ENCODE measurements at regions not wholly inside any gene's neighbourhood (a gene's known extent, or its start where the extent isn't known, plus 50 kb on each side); places are given as distances from the start of the nearest gene placed in this dataset.
"Not testable (repeated sequence)": the region's sequence is repeated elsewhere in the genome, so short reads cannot be mapped to it uniquely, and the experiment has no call there.

- DNase-seq: no peak
- H3K9me3 ChIP-seq (ENCODE audit: control insufficient read depth, low read length): no peaks in the 10 kb centered on the region
- H3K4me1 ChIP-seq (ENCODE audit: control insufficient read depth, insufficient read depth, low read length, poor library complexity, severe bottlenecking): no peaks in the 10 kb centered on the region
- H3K36me3 ChIP-seq (ENCODE audit: control insufficient read depth, insufficient read depth, low read length): no peaks in the 10 kb centered on the region
- no peak overlapping the region for H3K27ac ChIP-seq (ENCODE audit: insufficient read depth, low read length, poor library complexity, severe bottlenecking)
- H3K27me3 ChIP-seq (replicated peaks; ENCODE audit: control insufficient read depth, insufficient read depth, low read length, poor library complexity, severe bottlenecking): no peaks in the 10 kb centered on the region
- no peak overlapping the region for H3K4me3 ChIP-seq (ENCODE audit: insufficient read depth, low read depth, low read length, poor library complexity, severe bottlenecking)
Measured at GRCh38 chr4:14419516-14419915, 582.8 kb upstream of the CPEB2 start.

- not testable (repeated sequence) for H3K27ac ChIP-seq (ENCODE audit: insufficient read depth, low read length, poor library complexity, severe bottlenecking); H3K27me3 ChIP-seq (replicated peaks; ENCODE audit: control insufficient read depth, insufficient read depth, low read length, poor library complexity, severe bottlenecking); H3K36me3 ChIP-seq (ENCODE audit: control insufficient read depth, insufficient read depth, low read length); DNase-seq; H3K4me1 ChIP-seq (ENCODE audit: control insufficient read depth, insufficient read depth, low read length, poor library complexity, severe bottlenecking); H3K4me3 ChIP-seq (ENCODE audit: insufficient read depth, low read depth, low read length, poor library complexity, severe bottlenecking); H3K9me3 ChIP-seq (ENCODE audit: control insufficient read depth, low read length)
Measured at GRCh38 chr4:14426297-14426696, 576.0 kb upstream of the CPEB2 start.

GRCh38 chr4:14428125-14428524 is 574.2 kb upstream of the CPEB2 start:
- Histone ChIP-seq H3K9me3 (ENCODE audit: control insufficient read depth, low read length) (no peaks in the 10 kb centered on the region), H3K27ac (ENCODE audit: insufficient read depth, low read length, poor library complexity, severe bottlenecking) (no peak overlapping the region), H3K27me3 (replicated peaks; ENCODE audit: control insufficient read depth, insufficient read depth, low read length, poor library complexity, severe bottlenecking) (no peaks in the 10 kb centered on the region), H3K36me3 (ENCODE audit: control insufficient read depth, insufficient read depth, low read length) (no peaks in the 10 kb centered on the region), H3K4me1 (ENCODE audit: control insufficient read depth, insufficient read depth, low read length, poor library complexity, severe bottlenecking) (no peaks in the 10 kb centered on the region), H3K4me3 (ENCODE audit: insufficient read depth, low read depth, low read length, poor library complexity, severe bottlenecking) (no peak overlapping the region)
- DNase-seq: no peak

GRCh38 chr4:14431155-14432134 is 570.8 kb upstream of the CPEB2 start:
- no peak overlapping the region for H3K27ac ChIP-seq (ENCODE audit: insufficient read depth, low read length, poor library complexity, severe bottlenecking)
- H3K9me3 ChIP-seq (ENCODE audit: control insufficient read depth, low read length): no peaks in the 10 kb centered on the region
- H3K36me3 ChIP-seq (ENCODE audit: control insufficient read depth, insufficient read depth, low read length): no peaks in the 10 kb centered on the region
- no peaks in the 10 kb centered on the region for H3K4me1 ChIP-seq (ENCODE audit: control insufficient read depth, insufficient read depth, low read length, poor library complexity, severe bottlenecking)
- no peak overlapping the region for H3K4me3 ChIP-seq (ENCODE audit: insufficient read depth, low read depth, low read length, poor library complexity, severe bottlenecking)
- no peaks in the 10 kb centered on the region for H3K27me3 ChIP-seq (replicated peaks; ENCODE audit: control insufficient read depth, insufficient read depth, low read length, poor library complexity, severe bottlenecking)
- DNase-seq: no peak

GRCh38 chr4:14434483-14434882 is 567.8 kb upstream of the CPEB2 start:
- Histone ChIP-seq H3K36me3 (ENCODE audit: control insufficient read depth, insufficient read depth, low read length) (no peaks in the 10 kb centered on the region), H3K27me3 (replicated peaks; ENCODE audit: control insufficient read depth, insufficient read depth, low read length, poor library complexity, severe bottlenecking) (no peaks in the 10 kb centered on the region), H3K27ac (ENCODE audit: insufficient read depth, low read length, poor library complexity, severe bottlenecking) (no peak overlapping the region), H3K9me3 (ENCODE audit: control insufficient read depth, low read length) (no peaks in the 10 kb centered on the region), H3K4me3 (ENCODE audit: insufficient read depth, low read depth, low read length, poor library complexity, severe bottlenecking) (no peak overlapping the region), H3K4me1 (ENCODE audit: control insufficient read depth, insufficient read depth, low read length, poor library complexity, severe bottlenecking) (no peaks in the 10 kb centered on the region)
- no peak for DNase-seq

GRCh38 chr4:14434916-14435315 is 567.4 kb upstream of the CPEB2 start:
- no peaks in the 10 kb centered on the region for H3K9me3 ChIP-seq (ENCODE audit: control insufficient read depth, low read length)
- no peak overlapping the region for H3K27ac ChIP-seq (ENCODE audit: insufficient read depth, low read length, poor library complexity, severe bottlenecking)
- no peak overlapping the region for H3K4me3 ChIP-seq (ENCODE audit: insufficient read depth, low read depth, low read length, poor library complexity, severe bottlenecking)
- no peaks in the 10 kb centered on the region for H3K27me3 ChIP-seq (replicated peaks; ENCODE audit: control insufficient read depth, insufficient read depth, low read length, poor library complexity, severe bottlenecking)
- no peak for DNase-seq
- no peaks in the 10 kb centered on the region for H3K4me1 ChIP-seq (ENCODE audit: control insufficient read depth, insufficient read depth, low read length, poor library complexity, severe bottlenecking)
- H3K36me3 ChIP-seq (ENCODE audit: control insufficient read depth, insufficient read depth, low read length): no peaks in the 10 kb centered on the region

- Histone ChIP-seq H3K27ac (ENCODE audit: insufficient read depth, low read length, poor library complexity, severe bottlenecking) (no peak overlapping the region), H3K4me3 (ENCODE audit: insufficient read depth, low read depth, low read length, poor library complexity, severe bottlenecking) (no peak overlapping the region), H3K9me3 (ENCODE audit: control insufficient read depth, low read length) (no peaks in the 10 kb centered on the region), H3K36me3 (ENCODE audit: control insufficient read depth, insufficient read depth, low read length) (no peaks in the 10 kb centered on the region), H3K27me3 (replicated peaks; ENCODE audit: control insufficient read depth, insufficient read depth, low read length, poor library complexity, severe bottlenecking) (no peaks in the 10 kb centered on the region), H3K4me1 (ENCODE audit: control insufficient read depth, insufficient read depth, low read length, poor library complexity, severe bottlenecking) (no peaks in the 10 kb centered on the region)
- no peak for DNase-seq
Measured at GRCh38 chr4:14441561-14441960, 560.7 kb upstream of the CPEB2 start.

- no peak overlapping the region for H3K27ac ChIP-seq (ENCODE audit: insufficient read depth, low read length, poor library complexity, severe bottlenecking)
- H3K27me3 ChIP-seq (replicated peaks; ENCODE audit: control insufficient read depth, insufficient read depth, low read length, poor library complexity, severe bottlenecking): no peaks in the 10 kb centered on the region
- no peaks in the 10 kb centered on the region for H3K36me3 ChIP-seq (ENCODE audit: control insufficient read depth, insufficient read depth, low read length)
- no peak for DNase-seq
- H3K9me3 ChIP-seq (ENCODE audit: control insufficient read depth, low read length): no peaks in the 10 kb centered on the region
- H3K4me3 ChIP-seq (ENCODE audit: insufficient read depth, low read depth, low read length, poor library complexity, severe bottlenecking): no peak overlapping the region
- H3K4me1 ChIP-seq (ENCODE audit: control insufficient read depth, insufficient read depth, low read length, poor library complexity, severe bottlenecking): no peaks in the 10 kb centered on the region
Measured at GRCh38 chr4:14445882-14446281, 556.4 kb upstream of the CPEB2 start.

- H3K27ac ChIP-seq (ENCODE audit: insufficient read depth, low read length, poor library complexity, severe bottlenecking): no peak overlapping the region
- no peaks in the 10 kb centered on the region for H3K9me3 ChIP-seq (ENCODE audit: control insufficient read depth, low read length)
- H3K4me3 ChIP-seq (ENCODE audit: insufficient read depth, low read depth, low read length, poor library complexity, severe bottlenecking): no peak overlapping the region
Measured at GRCh38 chr4:14446311-14446710, 556.0 kb upstream of the CPEB2 start.

GRCh38 chr4:14446904-14447303 is 555.4 kb upstream of the CPEB2 start:
- H3K27ac ChIP-seq (ENCODE audit: insufficient read depth, low read length, poor library complexity, severe bottlenecking): no peak overlapping the region
- no peaks in the 10 kb centered on the region for H3K27me3 ChIP-seq (replicated peaks; ENCODE audit: control insufficient read depth, insufficient read depth, low read length, poor library complexity, severe bottlenecking)
- H3K4me3 ChIP-seq (ENCODE audit: insufficient read depth, low read depth, low read length, poor library complexity, severe bottlenecking): no peak overlapping the region
- H3K36me3 ChIP-seq (ENCODE audit: control insufficient read depth, insufficient read depth, low read length): no peaks in the 10 kb centered on the region
- no peak for DNase-seq
- no peaks in the 10 kb centered on the region for H3K4me1 ChIP-seq (ENCODE audit: control insufficient read depth, insufficient read depth, low read length, poor library complexity, severe bottlenecking)
- H3K9me3 ChIP-seq (ENCODE audit: control insufficient read depth, low read length): no peaks in the 10 kb centered on the region

More at GRCh38 chr4:14446311-14446710, 556.0 kb upstream of the CPEB2 start:
- Histone ChIP-seq H3K36me3 (ENCODE audit: control insufficient read depth, insufficient read depth, low read length) (no peaks in the 10 kb centered on the region), H3K27me3 (replicated peaks; ENCODE audit: control insufficient read depth, insufficient read depth, low read length, poor library complexity, severe bottlenecking) (no peaks in the 10 kb centered on the region), H3K4me1 (ENCODE audit: control insufficient read depth, insufficient read depth, low read length, poor library complexity, severe bottlenecking) (no peaks in the 10 kb centered on the region)
- no peak for DNase-seq
